ENCODE measurements at regions not wholly inside any gene's neighbourhood (a gene's known extent, or its start where the extent isn't known, plus 50 kb on each side); places are given as distances from the start of the nearest gene placed in this dataset.
"Not testable (repeated sequence)": the region's sequence is repeated elsewhere in the genome, so short reads cannot be mapped to it uniquely, and the experiment has no call there.

DNA sequence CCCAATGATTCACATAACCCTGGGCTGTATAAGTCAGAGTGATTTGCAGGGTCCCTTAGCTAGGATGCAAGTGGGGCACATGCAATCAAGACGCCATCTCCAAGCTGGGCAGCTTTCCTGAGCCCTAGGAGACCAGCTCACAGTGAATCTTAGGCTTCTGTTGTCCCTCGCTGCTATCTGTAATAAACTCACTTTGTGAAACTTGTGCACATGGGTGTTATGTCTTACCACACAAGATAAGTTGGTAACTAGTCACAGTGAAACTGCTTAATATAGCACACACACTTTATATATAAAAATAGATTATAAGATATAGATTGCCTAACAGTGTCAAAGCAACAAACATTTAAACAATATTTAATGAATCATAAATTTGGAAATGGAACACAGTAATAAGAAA is 658.5 kb downstream of the SLCO4C1 start:
- no peak overlapping the region for H3K23ac ChIP-seq (ENCODE audit: insufficient read length, low read depth, low read length)
- no peaks in the 10 kb centered on the region for H3K79me2 ChIP-seq (ENCODE audit: insufficient read depth, low read length)
- H3T11ph ChIP-seq (ENCODE audit: low read length): no peak overlapping the region
- no peak overlapping the region for H2BK120ac ChIP-seq (ENCODE audit: low read depth, low read length, poor library complexity, severe bottlenecking)
- H3K27me3 Mint-ChIP-seq (ENCODE audit: low read depth): no peaks in the 10 kb centered on the region
- H2BK12ac ChIP-seq (ENCODE audit: insufficient read length, low read depth, low read length): no peak overlapping the region
- H3K56ac ChIP-seq (ENCODE audit: insufficient read length, low read depth, low read length): no peak overlapping the region
- H4K5ac ChIP-seq (ENCODE audit: insufficient read length, low read depth, low read length): no peak overlapping the region
- H3K9me3 ChIP-seq (ENCODE audit: control insufficient read depth, low read depth, low read length): peaks cover 5% of the 10 kb centered on the region
- TF ChIP-seq, protein P1, sequence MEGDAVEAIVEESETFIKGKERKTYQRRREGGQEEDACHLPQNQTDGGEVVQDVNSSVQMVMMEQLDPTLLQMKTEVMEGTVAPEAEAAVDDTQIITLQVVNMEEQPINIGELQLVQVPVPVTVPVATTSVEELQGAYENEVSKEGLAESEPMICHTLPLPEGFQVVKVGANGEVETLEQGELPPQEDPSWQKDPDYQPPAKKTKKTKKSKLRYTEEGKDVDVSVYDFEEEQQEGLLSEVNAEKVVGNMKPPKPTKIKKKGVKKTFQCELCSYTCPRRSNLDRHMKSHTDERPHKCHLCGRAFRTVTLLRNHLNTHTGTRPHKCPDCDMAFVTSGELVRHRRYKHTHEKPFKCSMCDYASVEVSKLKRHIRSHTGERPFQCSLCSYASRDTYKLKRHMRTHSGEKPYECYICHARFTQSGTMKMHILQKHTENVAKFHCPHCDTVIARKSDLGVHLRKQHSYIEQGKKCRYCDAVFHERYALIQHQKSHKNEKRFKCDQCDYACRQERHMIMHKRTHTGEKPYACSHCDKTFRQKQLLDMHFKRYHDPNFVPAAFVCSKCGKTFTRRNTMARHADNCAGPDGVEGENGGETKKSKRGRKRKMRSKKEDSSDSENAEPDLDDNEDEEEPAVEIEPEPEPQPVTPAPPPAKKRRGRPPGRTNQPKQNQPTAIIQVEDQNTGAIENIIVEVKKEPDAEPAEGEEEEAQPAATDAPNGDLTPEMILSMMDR (conservative IDR thresholded peaks at IDR 0.05): no peak
- H4K20me1 ChIP-seq (ENCODE audit: control insufficient read depth, insufficient read depth, insufficient read length): no peaks in the 10 kb centered on the region
- H3K4me2 ChIP-seq (ENCODE audit: insufficient read depth, insufficient read length, low read length): no peak overlapping the region
- no peak overlapping the region for H2AK5ac ChIP-seq (ENCODE audit: insufficient read length, low read length)
- no peaks in the 10 kb centered on the region for H3K4me1 Mint-ChIP-seq
- H3K18ac ChIP-seq (ENCODE audit: insufficient read length, low read depth, low read length): no peak overlapping the region
- H3K23me2 ChIP-seq (ENCODE audit: insufficient read length, low read depth, low read length, poor library complexity, severe bottlenecking): no peaks in the 10 kb centered on the region
- peaks cover 3 to 9% (median 8%) of the 10 kb centered on the region in 3 experiments; a peak in 6 of 7 replicates for H3K36me3 Mint-ChIP-seq (ENCODE audit: insufficient read depth in 1 of 3, low read depth in 3 of 3)
- no peak overlapping the region for H2BK5ac ChIP-seq (ENCODE audit: insufficient read length, low read length)
- H3K14ac ChIP-seq (ENCODE audit: insufficient read depth, low read length): no peak overlapping the region
- no peak overlapping the region for H2AFZ ChIP-seq (ENCODE audit: low read length)
- H3K4me1 ChIP-seq (ENCODE audit: insufficient read depth, low read length): no peaks in the 10 kb centered on the region
- H3K9ac ChIP-seq (ENCODE audit: extremely low read depth, insufficient read length, low read length): no peak overlapping the region
- no peak overlapping the region for H4K91ac ChIP-seq (ENCODE audit: insufficient read length, low read depth, low read length)
- no peak overlapping the region for H2BK15ac ChIP-seq (ENCODE audit: low read depth, low read length)
- H3K4ac ChIP-seq (ENCODE audit: low read depth, low read length): no peak overlapping the region
- DNase-seq: no peak
- no peak overlapping the region for H3K27ac Mint-ChIP-seq
- no peaks in the 10 kb centered on the region for H3K27me3 ChIP-seq (ENCODE audit: insufficient read depth, low read length)
- H3K9me3 Mint-ChIP-seq: peaks cover 9 to 13% of the 10 kb centered on the region in 2 experiments
- no peak overlapping the region for H2BK20ac ChIP-seq (ENCODE audit: low read depth, low read length, poor library complexity, severe bottlenecking)
- no peak overlapping the region for H4K8ac ChIP-seq (replicated peaks; ENCODE audit: insufficient read length, low read depth, low read length)
- no peak overlapping the region for H3K27ac ChIP-seq (ENCODE audit: insufficient read length, low read depth, low read length)
- no peaks in the 10 kb centered on the region for H3K79me1 ChIP-seq (ENCODE audit: insufficient read depth, low read depth, low read length, poor library complexity, severe bottlenecking)
- no peak overlapping the region for H3K4me3 Mint-ChIP-seq
- WGBS (ENCODE audit: extremely low coverage, insufficient read length, low lambda C conversion rate): no CpG with 5 or more reads among the region's 2 CpGs

DNA sequence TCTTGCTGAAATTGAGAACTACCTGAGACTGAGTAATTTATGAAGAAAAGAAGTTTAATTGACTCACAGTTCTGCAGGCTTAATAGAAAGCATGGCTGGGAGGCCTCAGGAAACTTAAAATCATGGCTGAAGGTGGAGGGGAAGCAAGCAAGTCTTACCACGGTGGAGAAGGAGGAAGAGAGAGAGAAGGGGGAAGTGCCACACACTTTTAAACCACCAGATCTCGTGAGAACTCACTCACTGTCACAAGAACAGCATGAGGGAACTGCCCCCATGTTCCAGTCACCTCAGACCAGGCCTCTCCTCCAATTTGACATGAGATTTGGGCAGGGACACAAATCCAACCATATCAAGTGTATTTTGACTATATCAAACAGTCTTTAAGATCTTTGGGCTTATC is 668.3 kb downstream of the SLCO4C1 start:
- H3K27me3 ChIP-seq (ENCODE audit: insufficient read depth, low read length); H3K79me2 ChIP-seq (ENCODE audit: insufficient read depth, low read length); H4K8ac ChIP-seq (replicated peaks; ENCODE audit: insufficient read length, low read depth, low read length); H2BK5ac ChIP-seq (ENCODE audit: insufficient read length, low read length); H4K20me1 ChIP-seq (ENCODE audit: control insufficient read depth, insufficient read depth, insufficient read length); H2BK20ac ChIP-seq (ENCODE audit: low read depth, low read length, poor library complexity, severe bottlenecking); H4K91ac ChIP-seq (ENCODE audit: insufficient read length, low read depth, low read length); DNase-seq; H3K23ac ChIP-seq (ENCODE audit: insufficient read length, low read depth, low read length); H2BK120ac ChIP-seq (ENCODE audit: low read depth, low read length, poor library complexity, severe bottlenecking); H3K9me3 ChIP-seq (ENCODE audit: control insufficient read depth, low read depth, low read length); H3K18ac ChIP-seq (ENCODE audit: insufficient read length, low read depth, low read length); H3K9ac ChIP-seq (ENCODE audit: extremely low read depth, insufficient read length, low read length); H3K4me3 Mint-ChIP-seq; H3K79me1 ChIP-seq (ENCODE audit: insufficient read depth, low read depth, low read length, poor library complexity, severe bottlenecking); H3K27ac ChIP-seq (ENCODE audit: insufficient read length, low read depth, low read length); H2BK15ac ChIP-seq (ENCODE audit: low read depth, low read length); H2BK12ac ChIP-seq (ENCODE audit: insufficient read length, low read depth, low read length); H2AFZ ChIP-seq (ENCODE audit: low read length); H3K4me1 ChIP-seq (ENCODE audit: insufficient read depth, low read length); H2AK5ac ChIP-seq (ENCODE audit: insufficient read length, low read length); H3K4me2 ChIP-seq (ENCODE audit: insufficient read depth, insufficient read length, low read length); H3K23me2 ChIP-seq (ENCODE audit: insufficient read length, low read depth, low read length, poor library complexity, severe bottlenecking); H3K56ac ChIP-seq (ENCODE audit: insufficient read length, low read depth, low read length); H3K27me3 Mint-ChIP-seq (ENCODE audit: low read depth); H3T11ph ChIP-seq (ENCODE audit: low read length); H3K14ac ChIP-seq (ENCODE audit: insufficient read depth, low read length); H3K4ac ChIP-seq (ENCODE audit: low read depth, low read length); H4K5ac ChIP-seq (ENCODE audit: insufficient read length, low read depth, low read length): not testable (repeated sequence)
- H3K9me3 Mint-ChIP-seq: peaks cover 12 to 17% of the 10 kb centered on the region in 2 experiments
- H3K27ac Mint-ChIP-seq: peak overlapping the region; percentile 4 to 81 (median 32); a peak in 6 of 7 replicates
- H3K36me3 Mint-ChIP-seq (ENCODE audit: insufficient read depth in 1 of 3, low read depth in 3 of 3): peaks cover 2 to 21% (median 15%) of the 10 kb centered on the region in 3 experiments; a peak in 6 of 7 replicates
- peaks cover 35 to 37% of the 10 kb centered on the region in 2 experiments for H3K4me1 Mint-ChIP-seq
- no CpG with 5 or more reads among the region's 2 CpGs for WGBS (ENCODE audit: extremely low coverage, insufficient read length, low lambda C conversion rate)

Measured in H9 (cell line).